NCI-H2107 treated with DMSO at 0.1 percent for 48 hours (cell line): ENCODE measurements at regions not wholly inside any gene's neighbourhood (a gene's known extent, or its start where the extent isn't known, plus 50 kb on each side); places are given as distances from the start of the nearest gene placed in this dataset.
A peak's percentile ranks its signal among the peaks of the same experiment; 100 is the strongest.

Experiments used
- DNase-seq: peaks from one replicate; lab custom pipeline; 2025; ENCODE audit not compliant: unreplicated experiment; lab: John Stamatoyannopoulos, UW

GRCh38 chr2:117500721-117501120, 313.8 kb upstream of the DDX18 start:
- no peak for DNase-seq

GRCh38 chr2:117502121-117502520, 312.4 kb upstream of the DDX18 start:
- no peak for DNase-seq

- no peak for DNase-seq
These were observed 302.2 kb upstream of the DDX18 start for GRCh38 chr2:117512307-117512706.

GRCh38 chr2:117514371-117514770, 300.1 kb upstream of the DDX18 start:
- no peak for DNase-seq

GRCh38 chr2:117519238-117519637, 295.3 kb upstream of the DDX18 start:
- no peak for DNase-seq

DNA sequence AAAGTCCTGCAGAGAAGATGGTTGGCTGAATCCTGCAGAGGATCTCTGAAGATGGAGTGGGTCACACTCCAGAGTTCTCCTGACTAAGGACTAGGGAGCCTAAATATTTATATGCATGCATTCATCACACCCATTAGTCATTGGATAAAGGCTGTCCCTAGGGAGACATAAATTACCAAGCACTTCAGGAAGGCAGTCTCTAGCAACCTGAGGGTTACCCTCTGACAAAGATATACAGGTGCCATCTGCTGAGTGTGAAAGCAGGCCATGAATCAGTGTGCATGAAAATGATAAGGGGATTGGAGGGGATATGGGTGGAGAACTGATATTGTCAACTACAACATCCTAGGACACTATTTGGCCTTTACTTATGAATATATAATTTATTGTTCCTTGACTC, 294.8 kb upstream of the DDX18 start:
- no peak for DNase-seq

GRCh38 chr2:117523267-117523666, 291.2 kb upstream of the DDX18 start:
- DNase-seq = peak; percentile 15

- no peak for DNase-seq
These were observed 290.7 kb upstream of the DDX18 start for GRCh38 chr2:117523711-117524238.

- no peak for DNase-seq
These were observed 278.4 kb upstream of the DDX18 start for GRCh38 chr2:117536139-117536538.

DNA sequence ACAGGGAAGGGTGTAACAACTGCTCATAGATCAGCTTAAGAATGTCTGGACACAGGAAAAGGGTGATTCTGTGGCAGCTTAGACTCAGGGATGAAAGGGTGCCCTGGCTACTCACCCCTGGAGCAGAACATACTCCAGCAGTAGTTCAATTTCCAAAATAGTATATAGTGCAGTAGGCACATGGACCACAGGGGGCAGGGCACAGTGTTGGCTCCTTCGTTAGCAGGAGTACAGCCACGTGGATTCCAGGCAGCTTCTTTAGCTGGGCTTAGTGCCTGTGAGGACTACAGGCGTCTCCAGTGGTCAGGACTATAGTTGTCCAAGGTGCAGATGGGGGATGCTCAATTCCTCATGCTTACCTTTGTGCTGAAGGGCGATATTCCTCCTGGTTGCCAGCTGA, 277.5 kb upstream of the DDX18 start:
- DNase-seq = no peak

DNA sequence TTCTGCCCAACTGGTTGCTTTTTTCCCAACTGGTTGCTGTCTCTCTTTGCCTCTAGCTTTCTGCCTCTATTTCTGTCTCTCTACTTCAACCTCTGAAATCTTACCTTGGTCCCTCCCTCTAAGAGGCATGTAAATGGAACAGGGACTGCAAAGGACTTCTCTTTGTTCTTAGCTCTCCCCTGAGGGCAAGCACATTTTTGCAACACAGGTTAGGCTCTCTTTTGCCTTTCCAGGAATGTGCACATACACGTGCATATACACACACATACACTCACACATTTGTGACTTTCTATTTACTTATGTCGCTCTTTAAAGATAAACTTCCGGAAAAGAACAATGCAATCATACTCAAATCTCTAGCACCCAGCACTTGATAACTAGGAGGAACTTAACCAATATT, 262.6 kb upstream of the DDX18 start:
- DNase-seq = no peak

DNA sequence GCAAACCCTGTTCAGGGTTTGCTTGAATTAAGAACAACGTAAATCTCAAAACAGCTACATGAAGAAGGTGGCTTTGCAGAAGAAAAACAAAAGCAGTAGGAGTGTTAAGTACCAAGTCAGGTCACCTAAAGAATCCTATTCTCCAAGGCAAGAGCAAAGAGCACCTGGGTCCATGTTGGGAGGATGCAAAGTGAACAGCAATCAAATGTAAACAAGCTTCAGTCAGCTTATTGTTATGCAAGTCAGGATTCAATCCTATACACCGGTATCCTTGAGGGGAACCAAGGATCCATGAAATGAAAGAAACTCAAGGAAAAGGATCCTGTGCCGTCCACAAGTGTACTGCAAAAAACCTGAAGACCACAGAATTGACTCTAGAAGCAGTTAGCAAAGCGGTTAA, 261.0 kb upstream of the DDX18 start:
- DNase-seq = no peak

DNA sequence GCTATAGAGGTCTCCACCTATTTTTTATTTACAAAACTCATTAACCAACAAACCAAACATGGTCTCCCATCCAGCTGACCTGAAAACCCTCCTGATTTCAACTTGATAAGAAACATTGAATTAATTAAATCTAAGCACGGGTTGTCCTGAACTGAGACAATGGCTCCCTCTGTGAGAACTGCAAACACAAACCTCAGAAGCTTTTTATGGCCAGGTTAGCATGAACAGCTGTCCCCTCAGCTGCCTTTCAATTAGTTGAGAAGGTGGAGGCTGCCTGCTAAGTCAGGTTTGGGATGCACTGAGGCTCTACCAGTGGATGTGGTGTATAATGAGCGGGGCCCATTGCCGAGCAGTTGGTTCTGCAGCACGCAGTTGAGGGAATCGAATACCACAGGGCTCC, 258.5 kb upstream of the DDX18 start:
- DNase-seq = peak; percentile 17

- DNase-seq = no peak
These were observed 256.9 kb upstream of the DDX18 start for GRCh38 chr2:117557626-117558025.

DNA sequence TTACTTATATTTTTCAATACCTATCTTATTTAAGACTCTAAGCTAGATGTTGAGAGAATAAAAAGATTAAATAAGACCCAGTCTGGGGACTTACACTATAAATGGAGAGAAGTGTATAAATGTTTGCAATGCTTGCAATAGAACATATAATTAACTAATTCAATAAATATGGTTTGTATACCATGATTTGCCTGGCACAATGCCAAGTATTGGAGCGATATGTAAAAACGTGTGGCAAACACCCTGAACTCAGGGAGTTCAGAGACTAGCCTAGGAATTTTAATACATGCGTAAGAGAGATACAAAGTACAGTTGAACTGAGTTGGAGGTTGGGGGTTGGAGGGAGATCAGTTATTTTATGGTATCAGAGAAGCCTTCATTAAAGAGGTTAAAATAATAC, 251.8 kb upstream of the DDX18 start:
- DNase-seq = no peak

- DNase-seq = no peak
These were observed 242.7 kb upstream of the DDX18 start for GRCh38 chr2:117571590-117572349.

- no peak for DNase-seq
These were observed 227.2 kb upstream of the DDX18 start for GRCh38 chr2:117587310-117587709.

DNA sequence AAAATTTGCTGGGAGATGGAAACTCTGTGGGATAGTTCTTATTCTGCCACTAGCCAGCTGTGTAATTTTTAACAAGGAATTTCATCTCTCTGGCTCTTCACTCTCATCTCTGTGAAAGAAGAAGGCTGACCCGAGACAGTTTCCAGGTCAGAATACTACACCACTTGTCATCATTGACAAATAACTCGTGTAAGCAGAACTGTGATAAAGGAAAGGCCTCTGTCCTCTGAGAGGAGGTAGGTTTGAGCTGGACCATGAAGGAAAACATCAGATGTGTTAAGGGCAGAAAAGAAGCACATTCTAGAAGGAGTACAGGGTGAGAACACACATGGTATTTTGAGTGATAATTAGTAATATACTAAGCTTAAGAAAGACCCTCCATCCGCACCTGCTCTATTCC, 211.4 kb upstream of the DDX18 start:
- DNase-seq = no peak

- no peak for DNase-seq
These were observed 210.9 kb upstream of the DDX18 start for GRCh38 chr2:117603567-117603966.

- DNase-seq = no peak
These were observed 207.3 kb upstream of the DDX18 start for GRCh38 chr2:117607202-117607601.

DNA sequence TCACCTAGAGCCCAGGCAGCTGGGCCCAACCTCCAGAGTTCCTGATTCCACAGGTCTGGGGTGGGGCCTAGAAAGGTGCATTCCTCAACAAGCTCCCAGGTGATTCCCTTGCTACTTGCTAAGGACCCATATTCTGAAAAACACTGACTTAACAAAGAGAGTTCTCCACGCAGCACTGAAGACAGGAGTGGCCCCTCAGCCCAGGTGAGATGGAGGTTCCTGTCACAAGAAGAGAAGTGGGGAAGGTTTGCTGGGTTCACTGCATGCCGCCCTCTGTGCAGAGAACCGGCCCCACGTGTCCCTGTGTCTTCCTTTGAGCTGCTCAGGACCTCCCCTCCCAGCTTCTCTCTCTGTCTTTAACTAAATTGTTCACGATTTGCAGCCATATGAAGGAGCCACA, 201.4 kb upstream of the DDX18 start:
- no peak for DNase-seq

GRCh38 chr2:117614296-117614695, 200.2 kb upstream of the DDX18 start:
- DNase-seq = no peak
